GM18508 (cell line): ENCODE measurements at regions not wholly inside any gene's neighbourhood (a gene's known extent, or its start where the extent isn't known, plus 50 kb on each side); places are given as distances from the start of the nearest gene placed in this dataset.

Experiments
- ATAC-seq: cut with Tn5 transposase; IDR thresholded peaks from one replicate; pipeline ENCODE4 v1.9.1; 2021; ENCODE audit warnings: moderate number of reproducible peaks; ENCODE audit not compliant: insufficient read depth, unreplicated experiment

DNA sequence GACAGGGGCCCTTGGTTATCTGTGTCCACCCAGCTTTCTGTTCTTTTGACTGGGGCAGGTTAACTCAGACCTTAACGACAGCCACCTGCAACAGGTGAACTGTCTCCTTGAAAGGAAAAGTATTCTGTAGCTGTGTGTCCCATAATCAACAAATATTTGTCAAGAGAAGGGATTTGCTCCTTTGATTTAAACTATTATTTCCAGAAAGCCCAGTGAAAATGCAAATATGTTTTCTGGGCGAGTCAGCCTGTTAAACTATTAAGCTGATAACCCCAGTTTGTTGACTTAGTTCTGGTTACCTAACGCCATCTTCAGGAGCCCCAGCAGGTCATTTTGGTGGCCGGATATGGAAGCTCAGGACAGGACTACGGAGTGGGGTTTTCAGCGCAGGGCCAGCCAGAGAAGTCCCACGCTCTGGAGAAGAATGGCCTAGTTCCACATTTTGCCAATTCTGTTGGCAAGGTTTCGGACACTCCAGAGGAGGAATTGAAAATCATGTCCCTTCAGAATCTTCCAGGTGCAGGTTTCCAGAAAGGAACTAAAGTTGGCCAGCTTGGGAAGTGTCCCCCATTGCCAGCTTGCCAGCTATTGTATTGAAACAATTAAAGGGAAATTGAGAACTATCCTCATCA, 54.5 kb downstream of the ADRA2A start:
- ATAC-seq: no peak

DNA sequence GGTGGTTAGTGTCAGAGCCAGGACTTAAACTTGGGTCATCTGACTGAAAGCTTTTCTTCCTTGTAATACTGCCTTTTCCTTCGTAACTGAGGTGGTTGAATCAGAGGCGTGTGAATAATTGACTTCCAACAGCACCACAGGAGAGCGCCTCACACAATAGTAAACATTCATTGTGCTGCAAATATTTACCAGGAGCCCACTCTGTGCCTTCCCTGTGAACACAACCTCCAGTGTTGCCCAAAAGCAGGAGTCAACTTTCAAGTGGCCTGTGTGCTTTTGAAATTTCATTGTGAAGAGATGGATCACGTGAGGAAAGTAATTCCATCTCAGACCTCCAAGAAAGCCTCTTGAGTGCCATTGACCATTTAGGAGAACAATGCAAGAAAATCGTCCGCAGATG, 60.2 kb downstream of the ADRA2A start:
- no peak for ATAC-seq

DNA sequence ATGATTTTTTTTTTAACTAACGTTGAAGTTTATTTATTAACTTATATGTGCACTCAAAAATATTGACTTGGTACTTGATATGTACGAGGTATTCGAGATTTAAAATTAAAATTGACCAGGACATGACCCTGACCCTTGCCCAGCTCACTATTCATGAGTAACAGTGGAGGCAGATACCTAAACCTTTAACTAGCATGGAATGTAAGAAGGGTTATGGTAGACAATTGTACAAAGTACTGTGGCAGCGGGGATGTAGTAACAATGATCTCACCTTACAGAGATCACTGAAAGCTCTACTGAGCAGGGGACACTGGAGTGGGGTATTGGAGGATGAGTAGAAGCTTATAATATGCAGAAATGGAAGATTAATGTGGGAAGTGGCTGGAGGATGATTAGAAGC, 60.8 kb downstream of the ADRA2A start:
- no peak for ATAC-seq

DNA sequence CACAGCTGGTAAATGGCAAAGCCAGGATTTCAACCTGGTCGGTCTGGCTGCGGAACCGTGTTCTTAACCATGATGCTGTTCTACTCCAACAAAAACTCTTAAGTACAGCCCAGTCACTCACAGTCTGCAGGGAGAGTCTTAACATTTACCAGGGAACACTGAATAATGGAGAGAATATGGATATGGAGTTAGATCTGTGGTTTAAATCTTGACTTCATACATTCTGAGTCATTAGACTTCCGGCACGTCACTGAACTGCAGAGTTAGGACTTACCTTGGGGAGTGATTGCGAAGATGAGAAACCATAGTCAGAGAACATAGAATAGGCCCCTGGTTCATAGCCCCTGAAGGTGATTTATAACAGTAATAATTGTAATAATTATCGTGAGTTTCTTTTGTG, 61.7 kb downstream of the ADRA2A start:
- ATAC-seq: no peak

DNA sequence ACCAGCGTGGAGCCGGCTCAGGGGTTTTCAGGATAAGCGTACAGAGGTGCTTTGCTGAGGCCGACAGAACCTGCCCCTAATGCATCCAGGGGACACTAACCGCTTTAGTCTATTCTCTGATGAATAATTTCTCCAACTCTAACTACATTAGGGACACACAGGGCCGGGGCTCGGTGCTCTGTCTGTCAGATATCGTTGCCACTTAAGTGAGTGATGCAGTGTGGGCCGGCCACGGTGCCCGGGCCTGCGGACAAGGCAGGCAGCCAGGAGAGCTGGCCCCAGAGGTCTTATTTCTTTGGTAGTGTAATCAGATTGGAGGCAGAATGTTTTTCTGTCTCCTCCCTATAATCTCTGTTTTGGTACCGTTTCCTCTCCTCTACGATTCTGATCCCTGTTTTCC, 62.7 kb downstream of the ADRA2A start:
- no peak for ATAC-seq

DNA sequence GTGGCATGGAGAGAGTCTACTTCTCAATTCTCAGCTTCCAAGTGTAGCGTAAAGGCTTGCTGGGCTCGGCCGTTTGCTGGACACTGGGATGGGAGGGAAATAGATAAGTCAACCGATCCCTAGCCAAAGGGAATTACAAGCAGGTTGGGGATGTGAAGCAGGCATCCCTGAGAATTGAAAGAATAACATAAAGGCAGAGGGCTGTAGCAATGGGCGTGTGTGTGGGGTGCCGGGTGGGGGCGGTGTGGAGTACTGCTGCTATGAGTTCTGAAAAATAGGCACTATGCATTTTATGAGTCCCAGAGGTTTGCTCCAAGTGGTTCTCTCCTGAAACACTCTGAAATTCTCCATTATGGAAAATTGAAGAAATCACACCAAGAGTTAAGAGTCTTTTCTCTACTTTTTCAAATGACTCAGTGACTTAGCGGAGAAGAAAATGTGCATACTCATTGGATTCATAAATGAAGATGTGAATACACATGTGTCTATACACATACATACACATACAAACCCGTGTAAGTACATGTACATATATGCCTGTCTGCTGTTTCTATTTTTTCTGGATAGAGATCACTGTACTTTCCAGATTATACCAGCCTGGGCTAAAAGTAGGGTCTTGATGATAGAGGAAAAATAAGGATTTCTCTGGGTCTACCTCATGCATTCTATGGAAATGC, 65.4 kb downstream of the ADRA2A start:
- ATAC-seq: no peak

DNA sequence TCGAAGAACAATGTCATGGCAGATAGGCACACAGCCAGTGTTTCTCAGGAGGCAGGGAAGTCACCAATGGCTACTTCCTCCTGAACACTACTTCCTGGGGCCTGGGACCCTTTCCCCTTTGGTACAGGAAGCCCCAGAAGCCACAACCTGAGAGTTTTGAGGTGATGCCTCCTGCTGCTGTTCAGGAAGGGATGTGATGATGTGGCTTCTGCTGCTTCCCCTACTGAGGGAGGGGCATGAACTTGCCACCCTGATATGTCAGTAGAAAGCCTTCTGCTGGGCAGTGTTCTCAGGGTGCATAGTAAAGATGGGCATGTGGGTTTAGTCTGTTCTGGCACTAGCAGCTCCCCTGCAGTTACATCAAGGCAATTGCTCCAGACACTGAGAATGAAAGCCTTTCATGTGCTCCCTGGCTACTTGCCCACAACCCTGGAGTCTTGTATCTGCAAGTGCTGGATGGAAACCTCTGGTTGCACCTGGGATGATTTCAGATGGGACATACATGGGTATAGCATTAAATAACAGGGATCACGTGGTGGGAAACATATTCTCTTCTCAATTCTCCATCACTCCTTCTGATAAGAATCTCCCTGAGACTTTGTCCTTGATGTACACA, 69.3 kb downstream of the ADRA2A start:
- ATAC-seq: no peak

DNA sequence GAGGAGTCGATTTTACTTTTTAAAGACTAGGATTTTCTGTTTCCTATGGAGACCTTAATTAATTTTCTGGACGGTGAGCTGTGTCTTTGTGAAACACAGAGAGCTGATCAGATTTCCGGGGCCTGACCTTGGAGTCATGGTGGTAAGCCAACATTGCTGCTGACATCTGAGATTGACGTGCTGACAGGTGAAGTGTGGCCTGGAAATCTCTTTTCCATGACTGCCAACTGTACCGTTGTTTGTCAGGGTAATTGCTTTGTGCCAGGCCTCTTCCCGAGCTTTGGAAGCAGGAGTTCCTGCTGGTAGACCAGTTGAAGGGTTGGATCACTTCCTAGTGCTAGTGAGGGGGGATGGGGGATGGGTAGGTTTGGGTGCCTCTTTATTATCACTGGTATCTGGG, 71.2 kb downstream of the ADRA2A start:
- ATAC-seq: no peak

DNA sequence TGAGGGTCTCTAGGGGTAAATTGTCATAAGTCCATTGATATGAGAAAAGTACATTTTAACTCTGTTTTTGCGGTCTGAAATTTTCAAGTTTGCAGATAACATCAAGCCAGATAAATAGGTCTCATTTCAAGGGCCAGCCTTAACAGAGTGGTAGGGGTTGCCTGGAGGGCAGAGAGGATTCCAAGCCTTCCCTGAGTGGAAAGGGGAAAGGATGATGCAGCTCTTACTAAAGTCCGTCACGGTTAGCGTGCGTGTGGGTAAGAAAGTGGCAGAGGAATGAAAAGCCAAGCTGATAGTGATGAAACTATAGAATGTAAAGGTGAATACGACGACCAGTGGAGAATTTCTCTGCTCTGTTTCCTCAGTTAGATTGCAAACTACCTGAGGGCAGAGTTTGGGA, 71.6 kb downstream of the ADRA2A start:
- no peak for ATAC-seq

DNA sequence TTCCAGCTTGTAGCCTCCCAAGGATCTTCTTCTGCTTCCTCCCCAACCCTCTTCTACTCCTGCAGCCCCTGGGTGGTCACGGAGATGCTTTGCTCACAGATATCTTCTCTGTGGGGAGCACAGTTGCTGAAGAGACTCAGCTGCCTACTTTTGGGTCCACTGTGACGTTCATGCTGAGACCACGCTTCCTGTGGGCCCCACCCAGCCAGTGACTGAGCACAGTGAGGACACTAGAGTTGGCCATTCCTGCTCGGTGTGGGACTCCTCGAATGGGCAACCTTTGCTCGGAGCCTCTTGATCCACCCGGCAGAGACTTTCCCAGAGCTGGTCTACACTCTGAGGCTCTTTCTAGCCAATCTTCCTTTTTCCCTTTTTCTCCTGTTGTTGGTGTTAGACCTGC, 73.9 kb downstream of the ADRA2A start:
- ATAC-seq: no peak

DNA sequence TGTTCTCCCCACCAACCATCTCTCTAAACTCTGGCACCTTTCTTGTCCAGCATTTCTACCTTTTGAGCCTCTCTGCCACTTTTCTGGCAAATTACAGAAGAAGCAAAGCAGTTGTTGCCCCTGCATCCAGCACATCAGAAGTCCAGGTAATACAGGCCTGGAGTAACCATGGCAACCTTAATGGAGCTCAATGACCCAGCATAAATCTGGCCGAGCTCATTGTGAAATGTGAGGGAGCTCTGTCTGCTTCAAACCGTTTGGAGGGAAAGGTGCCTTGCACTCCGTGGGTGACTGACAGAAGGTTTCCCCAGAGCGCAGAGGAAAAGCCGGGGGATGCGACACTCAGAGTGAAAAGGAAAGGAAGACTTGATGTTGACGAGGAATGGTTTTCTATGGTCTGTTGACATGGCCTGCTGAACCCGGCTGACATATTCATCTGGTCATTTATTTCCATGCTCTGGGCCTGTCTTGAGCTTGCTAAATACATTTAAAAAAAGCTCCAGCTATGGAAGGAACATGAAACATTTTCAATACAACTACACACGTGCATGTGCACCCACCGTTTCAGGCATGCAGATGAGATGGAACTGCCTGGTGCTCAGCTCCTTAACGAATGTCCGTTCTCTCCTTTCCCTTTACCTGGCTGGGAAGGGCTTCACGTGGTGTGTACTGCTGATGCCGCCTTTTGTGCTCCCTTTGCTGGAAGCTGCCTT, 74.9 kb downstream of the ADRA2A start:
- no peak for ATAC-seq

DNA sequence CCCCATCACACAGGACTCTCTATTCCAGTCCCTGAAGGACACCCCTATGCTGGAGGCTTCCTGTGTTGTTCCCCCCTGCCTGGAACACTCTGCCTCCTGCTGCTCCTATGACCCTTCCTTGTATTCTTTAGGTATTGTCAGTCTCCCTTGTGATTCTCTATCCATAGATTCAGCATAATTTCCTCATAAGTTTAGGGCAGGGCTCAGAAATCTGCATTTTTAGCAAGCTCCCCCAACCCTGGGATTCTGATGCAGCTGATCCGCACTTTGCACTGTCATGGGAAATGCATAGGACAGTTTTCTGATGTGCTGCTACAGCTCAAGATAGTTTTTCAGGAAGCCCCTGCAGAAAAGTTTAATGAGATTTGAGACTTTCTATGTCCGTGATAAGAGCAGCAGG, 79.9 kb downstream of the ADRA2A start:
- ATAC-seq: no peak

DNA sequence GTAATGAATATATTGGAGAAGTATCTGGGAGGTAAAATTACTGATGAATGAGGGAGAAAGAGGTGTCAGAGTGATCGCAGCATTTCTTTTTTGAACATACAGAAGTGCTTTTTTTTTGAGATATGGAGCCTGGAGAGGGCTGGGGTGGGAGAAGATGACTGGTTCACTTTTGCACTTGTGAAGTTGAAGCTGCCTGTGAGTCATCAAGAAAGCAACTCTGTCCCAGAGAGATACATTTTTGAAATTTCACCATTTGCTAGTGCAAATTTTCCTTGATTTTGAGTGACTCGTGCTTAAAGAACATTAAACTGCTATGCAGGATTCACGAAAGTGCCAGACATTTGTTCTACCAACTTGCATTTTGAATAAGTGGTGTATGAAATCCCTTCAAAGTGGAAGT, 81.8 kb downstream of the ADRA2A start:
- ATAC-seq: no peak

DNA sequence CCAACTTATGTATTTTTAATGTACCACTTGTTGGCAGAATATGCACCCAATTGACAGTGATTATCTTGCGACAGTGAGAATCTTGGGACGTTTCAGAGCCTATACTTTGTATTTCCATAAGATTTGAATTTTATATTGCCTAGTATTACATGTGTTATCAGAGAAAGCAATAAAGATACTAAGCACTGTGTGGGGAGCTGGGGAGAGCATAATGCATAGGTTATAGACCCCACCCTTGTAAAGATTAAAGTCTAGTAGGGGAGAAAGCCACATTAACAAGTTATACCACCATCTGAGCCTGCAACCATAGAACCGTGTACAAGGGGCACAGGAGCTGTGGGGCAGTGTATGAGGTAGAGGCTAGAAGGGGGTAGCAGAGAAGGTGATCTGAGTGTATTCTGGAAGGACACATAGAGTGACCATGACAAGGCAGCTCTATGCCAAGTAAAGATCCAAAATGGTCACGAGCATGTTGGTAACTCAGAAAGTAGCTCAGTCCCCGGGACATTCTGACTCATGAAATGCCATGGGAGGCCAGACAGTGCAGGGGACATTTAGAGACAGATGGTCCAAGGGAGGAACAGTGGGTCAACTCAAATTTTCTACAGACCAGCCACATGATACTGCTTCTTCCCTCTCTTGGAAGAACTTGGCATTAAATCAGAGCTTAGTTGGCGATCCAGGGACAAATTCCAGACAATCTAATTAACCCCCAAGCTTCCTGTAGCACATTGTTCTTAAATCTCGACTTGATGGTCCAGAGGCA, 84.5 kb downstream of the ADRA2A start:
- no peak for ATAC-seq

DNA sequence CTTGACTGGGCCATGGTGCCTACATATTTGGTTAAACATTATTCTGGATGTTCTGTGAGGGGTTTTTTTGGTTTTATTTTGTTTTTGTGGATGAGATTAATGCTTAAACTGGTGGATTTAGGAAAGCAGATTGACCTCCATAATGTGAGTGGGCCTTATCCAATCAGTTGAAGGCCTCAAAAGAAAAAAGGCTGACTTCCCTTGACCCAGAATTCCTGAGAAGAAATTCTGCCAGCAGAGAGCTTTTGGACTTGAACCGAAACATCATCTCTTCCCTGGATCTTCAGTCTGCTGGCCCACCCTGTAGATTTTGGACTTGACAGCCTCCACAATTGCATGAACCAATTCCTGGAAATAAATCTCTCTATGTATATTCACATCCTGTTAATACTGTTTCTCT, 94.4 kb downstream of the ADRA2A start:
- ATAC-seq: no peak

DNA sequence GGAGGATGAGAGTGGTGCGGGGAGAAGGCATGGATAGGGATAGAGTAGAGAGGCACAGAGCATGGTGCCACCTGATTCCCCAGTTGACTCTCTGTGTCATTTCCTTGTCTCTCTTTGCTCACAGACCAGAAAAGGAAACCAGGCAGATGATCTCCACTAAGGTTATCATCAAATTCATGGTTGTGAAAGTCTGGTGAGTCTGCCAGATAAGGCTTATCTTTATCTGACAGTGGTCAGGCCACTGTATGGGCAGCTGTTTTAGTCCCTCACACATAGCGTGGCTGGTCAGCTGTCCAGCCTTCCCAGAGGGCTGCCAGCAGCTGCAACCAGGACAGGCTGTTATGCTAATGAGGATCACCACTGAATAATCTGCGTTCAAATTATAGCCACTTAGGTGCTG, 99.0 kb downstream of the ADRA2A start:
- no peak for ATAC-seq

DNA sequence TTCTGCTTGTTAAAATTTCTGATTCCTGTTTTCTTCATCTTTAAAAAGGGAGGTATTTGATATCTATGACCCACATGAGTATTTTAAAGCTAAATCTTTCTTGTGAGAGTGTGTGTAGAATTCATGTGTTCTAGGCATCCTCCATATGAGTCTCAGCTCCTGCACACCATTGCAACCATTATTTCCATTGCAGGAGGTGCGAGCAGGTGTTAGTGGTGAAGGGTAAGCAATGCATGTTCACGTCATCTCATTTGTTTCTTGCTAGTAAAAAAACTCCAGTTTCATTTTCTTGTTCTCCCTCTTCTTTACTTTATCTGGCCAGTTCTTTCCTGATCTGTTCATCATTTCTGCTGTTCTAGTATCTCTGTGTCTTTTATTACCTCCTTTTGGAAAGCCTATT, 100.5 kb downstream of the ADRA2A start:
- no peak for ATAC-seq

DNA sequence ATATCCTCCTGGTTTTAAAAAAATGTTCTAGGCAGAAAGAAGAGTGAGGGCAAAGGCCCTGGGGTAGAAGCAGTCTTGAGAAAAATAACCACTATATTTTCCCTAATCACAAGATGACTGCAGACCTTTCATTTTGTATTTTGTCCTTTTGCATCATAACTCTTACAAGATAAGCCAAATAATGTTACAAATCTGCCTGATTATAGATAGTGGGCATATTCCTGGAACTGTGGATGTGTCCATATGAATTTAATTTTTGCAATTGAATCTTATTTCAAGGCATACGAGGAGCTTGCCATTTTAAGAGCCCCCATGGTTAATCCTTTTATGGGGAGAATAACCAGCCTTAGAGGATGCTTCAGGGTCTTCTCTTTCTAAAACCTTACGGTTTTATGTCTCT, 102.7 kb downstream of the ADRA2A start:
- no peak for ATAC-seq

DNA sequence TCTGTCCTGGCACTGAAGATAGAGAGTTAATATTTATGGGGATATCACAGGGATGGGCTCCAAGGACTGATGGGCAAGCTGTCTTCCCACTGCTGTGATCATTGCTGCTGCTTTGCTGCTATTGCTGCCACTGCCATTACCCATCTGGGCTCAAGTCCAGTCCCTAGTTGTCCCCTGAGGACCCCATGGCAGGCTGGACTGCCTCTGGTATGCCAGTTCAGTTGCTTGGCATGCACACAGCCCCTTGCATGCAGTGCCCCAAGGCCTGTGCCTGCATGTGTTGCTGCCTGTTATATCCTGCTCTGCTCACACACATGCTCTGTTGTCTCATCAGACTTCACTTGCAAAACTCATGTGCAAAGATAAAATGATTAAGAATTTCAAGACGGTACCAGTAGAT, 109.5 kb downstream of the ADRA2A start:
- ATAC-seq: no peak

DNA sequence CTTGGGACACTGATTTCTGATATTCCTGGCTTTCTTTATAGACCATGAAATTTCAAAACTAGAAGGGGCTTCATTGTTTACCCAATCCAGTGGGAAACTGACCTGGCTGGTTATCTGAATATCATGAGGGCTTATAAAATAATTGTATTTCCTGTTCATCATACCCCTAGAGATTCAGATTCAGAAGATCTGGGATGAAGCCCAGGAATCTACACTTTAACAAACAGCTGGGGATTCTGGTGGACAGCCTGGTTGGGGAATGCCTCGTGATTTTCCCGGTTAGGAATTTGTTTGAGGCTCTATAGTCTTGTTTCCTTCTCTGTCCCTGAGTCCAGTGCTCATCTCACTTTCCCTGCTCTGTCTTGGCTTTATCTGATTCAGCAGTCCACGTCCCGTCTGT, 110.3 kb downstream of the ADRA2A start:
- no peak for ATAC-seq

DNA sequence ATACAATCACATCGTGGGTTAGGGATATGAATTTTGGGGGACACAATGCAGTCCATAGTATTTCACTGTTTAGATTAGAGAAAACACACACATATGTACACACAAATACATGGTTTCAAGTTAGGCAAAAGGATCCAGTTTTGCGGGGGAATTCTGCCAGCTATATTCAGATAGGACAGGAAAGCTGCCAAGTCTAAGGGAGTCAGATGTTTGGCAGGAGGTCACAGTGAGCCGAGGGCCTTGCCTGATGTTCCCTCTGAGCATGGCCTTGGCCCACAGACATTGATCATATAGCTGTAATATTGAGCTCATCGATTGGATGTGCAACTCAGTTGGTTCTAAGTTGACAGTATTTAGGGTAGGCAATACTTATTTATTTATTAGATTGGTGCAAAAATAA, 122.8 kb downstream of the ADRA2A start:
- ATAC-seq: no peak
